H54 (cell line): ENCODE measurements at regions not wholly inside any gene's neighbourhood (a gene's known extent, or its start where the extent isn't known, plus 50 kb on each side); places are given as distances from the start of the nearest gene placed in this dataset.
"Not testable (repeated sequence)": the region's sequence is repeated elsewhere in the genome, so short reads cannot be mapped to it uniquely, and the experiment has no call there.

Experiments
- DNase-seq: peaks from one replicate; pipeline ENCODE4 v3.0.0; 2011; ENCODE audit warnings: low spot score, mixed read lengths; ENCODE audit not compliant: insufficient read length
- FAIRE-seq: peaks from 3 replicates; lab custom pipeline; 2011; peaks lifted over from hg19 to GRCh38; lab: Jason Lieb, UNC
- POLR2A ChIP-seq: IDR thresholded peaks from 2 replicates; pipeline ENCODE4 v1.6.1; 2011; ENCODE audit warnings: low read depth, mild to moderate bottlenecking, low read length

DNA sequence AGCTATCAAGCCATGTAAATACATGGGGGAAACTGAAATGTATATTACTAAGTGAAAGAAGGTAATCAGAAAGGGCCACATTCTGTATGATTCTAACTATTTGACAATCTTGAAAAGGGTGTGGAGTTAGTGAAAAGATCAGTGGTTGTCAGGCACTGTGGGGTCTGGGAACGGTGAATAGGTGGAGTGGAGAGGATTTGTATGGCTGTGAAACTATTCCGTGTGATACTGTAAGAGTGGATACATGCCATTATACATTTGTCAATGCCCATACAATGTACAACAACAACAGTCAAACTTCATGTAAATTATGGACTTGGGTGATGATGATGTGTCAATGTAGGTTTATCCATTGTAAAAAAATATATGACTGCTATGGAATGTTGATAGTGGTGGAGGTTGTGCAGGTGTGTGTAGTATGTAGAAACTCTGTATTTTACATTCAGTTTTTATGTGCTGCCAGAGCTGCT lies 1116.2 kb downstream of the SUCLG1 start:
- FAIRE-seq (peak; percentile 78), DNase-seq (no peak)
- no peak for TF ChIP-seq POLR2A

DNA sequence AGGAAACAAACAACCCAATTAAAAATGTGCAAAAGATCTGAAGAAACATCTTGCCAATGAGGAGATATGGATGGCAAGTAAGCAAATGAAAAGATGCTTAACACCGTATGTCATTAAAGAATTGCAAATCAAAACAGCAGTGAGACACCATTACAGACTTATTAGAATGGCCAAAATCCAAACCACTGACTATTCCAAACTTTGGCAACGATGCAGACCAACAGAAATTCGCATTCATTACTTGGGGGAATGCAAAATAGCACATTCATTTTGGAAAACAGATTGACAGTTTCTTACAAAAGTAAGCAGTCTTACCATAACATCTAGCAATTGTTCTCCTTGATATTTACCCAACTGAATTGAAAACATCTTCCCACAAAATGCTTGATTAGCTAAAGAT lies 1118.7 kb downstream of the SUCLG1 start:
- no peak for TF ChIP-seq POLR2A
- no peak for DNase-seq
- peak; percentile 75 for FAIRE-seq

DNA sequence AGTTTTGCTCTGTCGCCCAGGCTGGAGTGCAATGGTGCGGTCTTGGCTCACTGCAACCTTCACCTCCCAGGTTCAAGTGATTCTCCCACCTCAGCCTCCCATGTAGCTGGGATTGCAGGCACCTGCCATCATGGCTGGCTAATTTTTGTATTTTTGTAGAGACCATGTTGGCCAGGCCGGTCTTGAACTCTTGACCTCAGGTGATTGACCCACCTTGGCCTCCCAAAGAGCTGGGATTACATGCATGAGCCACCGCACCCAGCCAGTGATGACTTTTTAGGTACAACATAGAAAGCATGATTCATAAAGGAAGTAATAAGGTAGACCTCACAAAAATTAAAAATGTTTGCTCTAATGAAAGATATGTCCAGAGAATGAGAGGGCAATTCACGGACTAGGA lies 1119.1 kb downstream of the SUCLG1 start:
- not testable (repeated sequence) for DNase-seq, FAIRE-seq

DNA sequence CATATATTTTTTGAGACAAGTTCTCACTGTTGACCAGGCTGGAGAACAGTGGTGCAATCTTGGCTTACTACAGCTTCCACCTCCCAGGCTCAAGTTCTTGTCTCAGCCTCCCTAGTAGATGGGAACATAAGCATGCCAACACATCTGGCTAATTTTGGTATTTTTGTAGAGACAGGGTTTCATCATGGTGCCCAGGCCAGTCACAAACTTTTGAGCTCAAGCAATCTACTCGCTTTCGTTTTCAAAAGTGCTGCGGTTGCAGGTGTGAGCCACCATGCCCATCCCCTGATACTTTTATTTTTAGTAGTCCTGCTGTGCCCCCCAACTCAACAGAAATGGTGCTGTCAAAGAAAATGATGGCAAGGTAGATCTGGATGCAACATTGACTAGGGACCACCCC lies 1127.3 kb downstream of the SUCLG1 start:
- DNase-seq (no peak), FAIRE-seq (no peak)
- TF ChIP-seq POLR2A: no peak

DNA sequence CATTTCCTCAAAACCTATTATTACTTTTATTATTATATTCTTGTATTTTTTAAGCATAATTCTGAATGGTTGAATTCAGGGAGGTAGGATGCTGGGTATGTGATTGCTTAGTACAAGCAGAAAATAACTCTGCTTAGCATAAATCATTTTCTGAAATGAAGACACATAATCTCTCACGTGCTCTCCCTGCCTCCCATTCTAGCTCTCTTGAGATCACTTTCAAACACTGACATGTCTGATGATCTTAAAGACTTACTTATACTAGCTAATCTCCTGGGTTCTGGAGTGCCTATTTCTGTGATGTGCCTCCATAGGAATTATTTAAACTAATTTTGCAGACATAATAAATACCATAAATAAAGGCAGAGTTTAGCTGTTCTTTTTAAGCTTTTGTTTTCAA lies 1136.0 kb downstream of the SUCLG1 start:
- no peak for TF ChIP-seq POLR2A
- FAIRE-seq (no peak), DNase-seq (no peak)

DNA sequence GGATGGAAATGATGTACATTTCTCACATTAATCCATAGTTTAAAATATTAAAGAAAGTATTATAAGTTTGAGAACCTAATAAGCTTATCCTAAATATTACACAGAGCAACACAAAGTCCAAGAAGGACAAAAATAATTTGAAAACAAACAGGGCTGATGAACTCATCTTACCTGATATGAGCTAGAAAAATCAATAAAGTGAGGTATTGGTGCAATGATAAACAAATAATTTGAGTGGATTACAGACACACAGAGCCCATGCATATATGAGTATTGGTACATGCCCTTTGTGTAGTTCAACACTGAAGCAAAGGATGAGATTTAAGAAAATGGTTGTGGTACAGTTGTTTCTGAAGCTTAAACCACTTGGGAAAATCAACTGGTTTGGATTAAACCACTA lies 1139.0 kb downstream of the SUCLG1 start:
- TF ChIP-seq POLR2A: no peak
- DNase-seq: no peak
- FAIRE-seq: no peak

DNA sequence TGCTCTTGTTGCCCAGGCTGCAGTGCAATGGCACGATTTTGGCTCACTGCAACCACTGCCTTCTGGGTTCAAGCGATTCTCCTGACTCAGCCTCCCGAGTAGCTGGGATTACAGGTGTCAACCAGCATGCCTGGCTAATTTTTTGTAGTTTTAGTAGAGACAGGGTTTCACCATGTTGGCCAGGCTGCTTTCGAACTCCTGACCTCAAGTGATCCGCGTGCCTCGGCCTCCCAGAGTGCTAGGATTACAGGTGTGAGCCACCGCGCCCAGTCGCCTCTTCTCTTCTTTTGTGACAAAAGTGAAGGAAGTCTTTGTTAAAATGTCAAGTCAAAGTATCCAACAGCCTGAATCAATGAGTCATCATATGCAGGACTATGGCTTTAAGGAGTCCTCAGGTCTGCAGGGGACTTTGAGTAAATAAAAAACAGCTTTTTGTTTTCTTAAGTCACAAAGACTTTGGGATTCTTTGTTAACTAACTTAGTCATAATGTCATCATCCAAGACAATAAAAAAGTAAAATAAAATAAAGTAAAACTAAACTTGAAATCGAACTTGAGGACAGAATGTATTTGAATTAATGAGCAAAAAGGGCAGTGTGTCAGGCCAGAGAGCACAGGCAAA lies 1153.2 kb downstream of the SUCLG1 start:
- TF ChIP-seq POLR2A: no peak
- no peak for FAIRE-seq
- no peak for DNase-seq

DNA sequence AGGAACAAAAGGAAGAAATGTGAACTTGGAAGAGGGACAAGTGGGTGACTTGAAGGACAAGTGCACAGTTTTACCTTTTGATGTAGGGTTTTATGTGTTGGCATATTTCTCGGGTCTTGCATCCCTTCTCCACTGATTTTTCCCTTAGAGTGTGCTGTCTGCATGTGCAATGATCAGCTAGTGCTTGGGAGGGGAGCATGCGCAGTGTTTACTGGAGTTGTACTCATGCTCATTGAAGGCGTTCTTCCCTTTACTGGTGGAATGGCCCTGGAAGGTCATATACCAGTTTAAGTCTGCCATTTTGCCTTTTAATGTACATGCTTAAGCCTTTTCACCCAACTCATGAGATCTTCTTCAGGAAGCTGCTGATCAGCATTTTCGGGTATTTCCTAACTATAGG lies 1168.0 kb downstream of the SUCLG1 start:
- FAIRE-seq: no peak
- DNase-seq: no peak
- TF ChIP-seq POLR2A: no peak

DNA sequence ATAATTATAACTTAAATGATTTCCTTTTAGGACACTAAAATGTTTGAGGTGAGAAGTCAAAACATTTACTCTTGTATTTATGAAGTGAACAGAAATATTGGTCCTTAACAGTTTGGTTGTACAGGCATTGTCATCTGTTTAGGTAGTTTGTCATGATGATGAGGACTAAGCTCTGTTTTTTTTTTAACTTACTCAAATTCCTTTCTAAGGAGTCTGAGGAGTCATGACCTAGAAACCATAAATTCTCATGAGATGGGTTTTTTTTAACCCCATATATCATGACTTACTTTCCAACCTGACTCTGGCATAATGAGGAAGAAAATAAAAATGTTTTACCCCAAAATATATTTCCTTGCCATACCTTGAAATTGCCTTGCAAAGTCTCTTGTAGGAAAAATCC lies 1176.2 kb downstream of the SUCLG1 start:
- FAIRE-seq: no peak
- no peak for TF ChIP-seq POLR2A
- no peak for DNase-seq

DNA sequence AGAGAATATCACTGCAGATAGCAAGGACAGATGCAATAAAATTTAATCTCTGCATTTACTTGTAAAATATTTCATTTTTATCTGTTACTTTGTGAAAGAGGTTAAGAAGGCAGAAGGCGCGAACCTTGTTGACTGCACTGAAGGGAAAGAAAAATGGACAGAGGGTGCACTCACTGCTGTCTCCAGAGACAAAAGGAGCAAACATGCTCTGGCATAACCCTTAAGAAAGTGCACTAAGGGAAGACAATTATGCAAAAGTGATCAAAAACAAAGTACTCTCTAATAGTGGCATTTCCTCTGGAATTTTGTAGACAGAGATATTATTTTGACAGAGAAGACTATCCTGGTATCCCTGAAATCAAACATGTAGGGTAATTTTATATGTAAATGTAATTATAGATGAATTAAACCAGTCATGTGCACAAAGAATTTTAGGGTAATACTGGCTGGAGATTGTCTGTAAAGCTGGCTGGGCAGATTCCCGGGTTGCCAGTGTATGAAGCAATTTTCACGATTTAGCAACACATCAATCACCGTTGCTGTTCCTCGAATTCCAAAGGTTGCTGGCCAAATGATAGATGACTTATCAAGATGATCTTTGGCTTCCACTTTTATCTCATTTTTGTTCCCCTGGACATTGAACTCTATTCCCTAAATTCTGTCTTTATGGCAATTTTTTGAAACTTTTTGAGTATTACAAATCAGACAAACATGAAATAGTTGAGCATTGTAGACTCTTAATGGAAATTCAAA lies 1176.9 kb downstream of the SUCLG1 start:
- FAIRE-seq: no peak
- no peak for DNase-seq
- TF ChIP-seq POLR2A: no peak

DNA sequence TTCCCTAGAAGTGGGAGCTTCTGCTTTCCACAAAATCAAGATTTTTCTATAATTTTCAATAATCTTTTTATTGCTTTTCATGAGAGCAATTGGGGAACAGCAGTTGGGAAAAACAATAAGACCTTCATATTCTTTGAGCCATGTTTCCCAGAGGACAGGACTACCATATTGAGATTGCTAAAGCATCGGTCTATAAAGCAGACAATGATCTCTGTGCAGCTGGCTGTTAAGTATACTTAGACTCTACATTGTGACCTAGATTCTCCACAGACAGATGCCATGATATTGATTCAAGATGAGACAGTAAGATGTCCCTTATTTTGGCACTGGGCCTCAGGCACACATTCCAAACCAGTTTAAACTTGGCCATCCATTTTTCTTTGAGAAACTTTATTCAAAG lies 1178.7 kb downstream of the SUCLG1 start:
- DNase-seq (no peak), FAIRE-seq (no peak)
- TF ChIP-seq POLR2A: no peak

DNA sequence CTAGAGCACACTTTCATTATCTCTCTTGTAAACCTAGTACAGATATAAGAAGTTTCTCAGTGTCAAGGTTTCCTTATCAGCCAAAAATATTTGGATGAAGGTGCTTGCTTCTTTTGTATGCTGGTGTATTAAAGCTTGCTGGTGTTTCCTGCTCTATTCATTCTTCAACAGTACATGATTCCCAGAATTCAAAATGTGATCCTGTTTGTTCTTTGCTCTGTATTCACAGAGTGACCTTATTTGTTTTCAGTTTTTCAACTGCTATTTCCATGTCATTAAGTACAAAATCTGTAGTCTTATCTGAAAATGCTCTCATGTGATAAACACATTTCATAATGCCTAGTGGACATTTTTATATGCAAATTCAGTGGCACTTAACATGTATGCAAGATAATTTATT lies 1185.8 kb downstream of the SUCLG1 start:
- DNase-seq (no peak), FAIRE-seq (no peak)
- no peak for TF ChIP-seq POLR2A

DNA sequence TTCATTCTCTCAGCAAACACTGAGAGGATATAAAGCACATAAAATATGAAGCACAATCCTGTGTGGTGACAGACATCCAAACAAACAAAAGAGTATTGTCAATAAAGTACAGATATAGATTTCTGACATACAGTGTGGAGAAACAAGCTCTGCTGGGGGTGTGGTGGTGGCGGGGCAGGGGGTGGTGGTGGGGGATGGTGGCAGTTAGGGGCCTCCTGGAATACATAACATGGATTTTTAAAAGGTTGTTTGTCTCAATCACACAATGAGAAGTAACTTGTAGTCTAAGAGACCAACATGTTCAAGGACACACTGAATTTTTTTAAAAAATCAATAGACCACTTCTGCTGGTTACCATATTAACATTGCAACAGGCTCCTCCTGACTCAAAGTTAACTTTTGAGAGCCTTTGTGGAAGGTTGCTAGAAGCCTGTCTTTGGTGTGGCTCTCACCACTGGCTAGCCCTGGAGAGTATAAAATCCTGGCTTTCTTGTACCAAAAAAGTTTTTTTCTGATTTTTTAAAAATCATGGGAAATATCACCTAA lies 1197.4 kb downstream of the SUCLG1 start:
- no peak for DNase-seq
- no peak for FAIRE-seq
- no peak for TF ChIP-seq POLR2A

DNA sequence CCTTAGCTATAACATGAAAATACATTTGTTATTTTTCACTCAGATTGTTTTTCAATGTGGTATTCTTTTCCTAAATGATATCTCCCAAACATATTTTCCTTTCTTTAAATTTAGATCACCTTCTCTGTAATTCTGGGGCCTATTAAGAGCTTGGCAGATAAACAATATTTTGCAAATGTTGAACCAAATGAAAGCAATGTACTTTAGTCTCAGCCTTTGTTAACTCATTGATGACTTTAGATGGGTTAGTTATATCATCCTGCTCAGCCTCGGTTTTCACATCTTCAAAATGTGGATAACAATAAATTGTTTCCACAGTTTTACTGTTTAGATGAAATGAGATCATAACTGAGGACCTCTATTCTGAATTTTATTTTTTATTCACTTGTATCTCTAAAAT lies 1205.2 kb downstream of the SUCLG1 start:
- DNase-seq: no peak
- no peak for TF ChIP-seq POLR2A
- FAIRE-seq: no peak
